ENCODE measurements at regions not wholly inside any gene's neighbourhood (a gene's known extent, or its start where the extent isn't known, plus 50 kb on each side); places are given as distances from the start of the nearest gene placed in this dataset.
"Not testable (repeated sequence)": the region's sequence is repeated elsewhere in the genome, so short reads cannot be mapped to it uniquely, and the experiment has no call there.

GRCh38 chr5:110309222-110309621 lies 417.2 kb downstream of the TMEM232 start:
- no peaks in the 10 kb centered on the region for H3F3A ChIP-seq (ENCODE audit: insufficient read depth, low read length)
- H2AFZ ChIP-seq (ENCODE audit: low read length) = no peak overlapping the region
- no peaks in the 10 kb centered on the region for H3K9me2 ChIP-seq (ENCODE audit: low read depth, low read length)
- no peaks in the 10 kb centered on the region for H3K27me3 ChIP-seq (ENCODE audit: insufficient read depth, low read length)
- H3K4me2 ChIP-seq (ENCODE audit: low read length) = no peak overlapping the region
- H3K9ac ChIP-seq (ENCODE audit: low read length) = no peak overlapping the region
- H3K79me2 ChIP-seq (ENCODE audit: insufficient read depth, low read length) = no peaks in the 10 kb centered on the region
- H3K9me3 ChIP-seq (ENCODE audit: low read length) = no peaks in the 10 kb centered on the region; the same call in none of the 2 replicates
- no peak overlapping the region for H3K4me3 ChIP-seq (ENCODE audit: low read depth, low read length, poor library complexity, severe bottlenecking)
- H3K4me1 ChIP-seq (ENCODE audit: insufficient read depth, low read length, severe bottlenecking) = no peaks in the 10 kb centered on the region
- no peak for TF ChIP-seq EZH2 (IDR thresholded peaks at IDR 0.05; ENCODE audit: borderline replicate concordance, low read length)
- no peak for TF ChIP-seq CTCF (IDR thresholded peaks at IDR 0.05; ENCODE audit: low read length)
- no peak overlapping the region for H3K27ac ChIP-seq (ENCODE audit: low read depth, low read length, poor library complexity, severe bottlenecking)
- no peaks in the 10 kb centered on the region for H3K36me3 ChIP-seq (ENCODE audit: insufficient read depth, low read length)
- H4K20me1 ChIP-seq (ENCODE audit: insufficient read depth, low read length) = no peaks in the 10 kb centered on the region

- not testable (repeated sequence) for H3K36me3 ChIP-seq (ENCODE audit: insufficient read depth, low read length); H3K4me1 ChIP-seq (ENCODE audit: insufficient read depth, low read length, severe bottlenecking)
Measured at GRCh38 chr5:110316566-110316965, 409.9 kb downstream of the TMEM232 start.

GRCh38 chr5:110321117-110321516 lies 405.4 kb downstream of the TMEM232 start:
- Histone ChIP-seq H3K36me3 (ENCODE audit: insufficient read depth, low read length) (no peaks in the 10 kb centered on the region), H4K20me1 (ENCODE audit: insufficient read depth, low read length) (no peaks in the 10 kb centered on the region), H2AFZ (ENCODE audit: low read length) (no peak overlapping the region), H3K27ac (ENCODE audit: low read depth, low read length, poor library complexity, severe bottlenecking) (no peak overlapping the region), H3K9me2 (ENCODE audit: low read depth, low read length) (no peaks in the 10 kb centered on the region), H3K79me2 (ENCODE audit: insufficient read depth, low read length) (no peaks in the 10 kb centered on the region), H3K9me3 (ENCODE audit: low read length) (no peaks in the 10 kb centered on the region), H3K4me2 (ENCODE audit: low read length) (no peak overlapping the region), H3K4me3 (ENCODE audit: low read depth, low read length, poor library complexity, severe bottlenecking) (no peak overlapping the region), H3K4me1 (ENCODE audit: insufficient read depth, low read length, severe bottlenecking) (no peaks in the 10 kb centered on the region), H3K27me3 (ENCODE audit: insufficient read depth, low read length) (no peaks in the 10 kb centered on the region), H3F3A (ENCODE audit: insufficient read depth, low read length) (no peaks in the 10 kb centered on the region), H3K9ac (ENCODE audit: low read length) (no peak overlapping the region)
- TF ChIP-seq CTCF (IDR thresholded peaks at IDR 0.05; ENCODE audit: low read length) = no peak
- TF ChIP-seq EZH2 (IDR thresholded peaks at IDR 0.05; ENCODE audit: borderline replicate concordance, low read length) = no peak

More at GRCh38 chr5:110316566-110316965, 409.9 kb downstream of the TMEM232 start:
- H4K20me1 ChIP-seq (ENCODE audit: insufficient read depth, low read length); H3K4me3 ChIP-seq (ENCODE audit: low read depth, low read length, poor library complexity, severe bottlenecking); H3K9me3 ChIP-seq (ENCODE audit: low read length); H3K9me2 ChIP-seq (ENCODE audit: low read depth, low read length); H3K4me2 ChIP-seq (ENCODE audit: low read length); H3K27ac ChIP-seq (ENCODE audit: low read depth, low read length, poor library complexity, severe bottlenecking); H3K9ac ChIP-seq (ENCODE audit: low read length); H3F3A ChIP-seq (ENCODE audit: insufficient read depth, low read length); H2AFZ ChIP-seq (ENCODE audit: low read length); H3K27me3 ChIP-seq (ENCODE audit: insufficient read depth, low read length); H3K79me2 ChIP-seq (ENCODE audit: insufficient read depth, low read length): not testable (repeated sequence)

DNA sequence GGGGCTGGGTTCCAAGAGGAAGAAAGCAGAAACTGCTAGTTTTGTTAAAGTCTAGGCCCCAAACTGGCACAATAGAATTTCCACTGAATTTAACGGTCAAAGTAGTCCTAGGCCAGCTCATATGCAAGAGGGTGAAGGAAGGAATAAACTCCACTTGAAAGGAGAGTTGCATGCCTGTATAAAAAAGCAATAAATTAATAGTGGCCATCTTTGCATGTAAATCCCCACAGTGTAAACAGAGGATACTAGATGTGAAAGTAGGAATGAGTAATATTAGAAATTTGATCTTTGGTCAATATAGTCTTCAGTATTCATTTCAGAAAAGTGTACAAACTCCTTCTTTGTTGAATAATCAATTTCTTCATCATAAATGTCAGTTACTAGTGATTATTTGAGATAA lies 403.1 kb downstream of the TMEM232 start:
- no peaks in the 10 kb centered on the region for H3K4me1 ChIP-seq (ENCODE audit: insufficient read depth, low read length, severe bottlenecking)
- no peak overlapping the region for H2AFZ ChIP-seq (ENCODE audit: low read length)
- TF ChIP-seq CTCF (IDR thresholded peaks at IDR 0.05; ENCODE audit: low read length) (no peak), EZH2 (IDR thresholded peaks at IDR 0.05; ENCODE audit: borderline replicate concordance, low read length) (no peak)
- H3K79me2 ChIP-seq (ENCODE audit: insufficient read depth, low read length) = no peaks in the 10 kb centered on the region
- no peak overlapping the region for H3K9ac ChIP-seq (ENCODE audit: low read length)
- no peak overlapping the region for H3K4me3 ChIP-seq (ENCODE audit: low read depth, low read length, poor library complexity, severe bottlenecking)
- no peaks in the 10 kb centered on the region for H3K9me3 ChIP-seq (ENCODE audit: low read length)
- no peaks in the 10 kb centered on the region for H3K27me3 ChIP-seq (ENCODE audit: insufficient read depth, low read length)
- no peaks in the 10 kb centered on the region for H4K20me1 ChIP-seq (ENCODE audit: insufficient read depth, low read length)
- no peaks in the 10 kb centered on the region for H3K9me2 ChIP-seq (ENCODE audit: low read depth, low read length)
- H3K36me3 ChIP-seq (ENCODE audit: insufficient read depth, low read length) = no peaks in the 10 kb centered on the region
- H3K4me2 ChIP-seq (ENCODE audit: low read length) = no peak overlapping the region
- H3K27ac ChIP-seq (ENCODE audit: low read depth, low read length, poor library complexity, severe bottlenecking) = no peak overlapping the region
- H3F3A ChIP-seq (ENCODE audit: insufficient read depth, low read length) = no peaks in the 10 kb centered on the region

All from OCI-LY1 (cell line).